ENCODE measurements at regions not wholly inside any gene's neighbourhood (a gene's known extent, or its start where the extent isn't known, plus 50 kb on each side); places are given as distances from the start of the nearest gene placed in this dataset.
"Not testable (repeated sequence)": the region's sequence is repeated elsewhere in the genome, so short reads cannot be mapped to it uniquely, and the experiment has no call there.

DNA sequence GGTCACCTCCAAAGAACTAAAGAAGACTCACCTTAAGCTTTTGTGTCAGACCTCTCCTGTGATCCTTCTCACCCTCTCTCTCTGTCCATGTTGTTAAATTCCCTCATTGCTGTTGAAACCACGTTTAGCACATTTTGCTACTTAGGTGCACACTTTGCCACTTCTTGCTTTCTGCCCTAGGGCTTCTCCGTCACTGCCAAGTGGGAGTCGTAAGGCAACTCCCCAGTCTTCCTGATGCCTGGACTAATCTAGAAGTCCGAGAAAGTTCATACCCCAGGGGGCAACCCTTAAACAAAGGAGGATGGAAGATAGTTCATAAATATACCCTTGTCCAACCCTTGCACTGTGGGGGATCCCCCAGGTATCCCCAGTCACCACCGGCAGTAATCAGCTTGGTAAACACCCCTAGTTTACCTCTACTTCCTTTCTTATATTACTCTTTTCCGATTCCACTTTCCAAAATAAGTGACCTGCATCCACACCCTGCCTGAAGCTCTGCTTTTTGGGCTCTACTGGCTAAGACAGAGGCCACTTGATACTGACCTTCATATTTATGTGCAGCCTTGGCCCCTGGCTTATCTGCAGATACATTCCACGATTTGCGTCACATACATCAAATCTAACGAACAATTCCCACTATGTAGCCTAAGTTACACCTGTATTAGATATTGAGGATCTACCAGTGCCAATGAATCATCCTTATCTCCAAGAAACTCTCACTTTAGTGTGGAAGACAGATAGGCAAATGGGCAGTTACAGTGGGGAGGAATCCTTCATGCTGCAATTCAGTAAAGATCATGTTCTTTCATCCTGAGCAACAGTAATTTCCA is 776.2 kb downstream of the RNF144A start:
- DNase-seq, result no peak

GRCh38 chr2:7694076-7694985 is 777.1 kb downstream of the RNF144A start:
- DNase-seq, result no peak

- not testable (repeated sequence) for DNase-seq
Measured at GRCh38 chr2:7696556-7696955, 779.3 kb downstream of the RNF144A start.

GRCh38 chr2:7697052-7697451 is 779.8 kb downstream of the RNF144A start:
- no peak for DNase-seq

DNA sequence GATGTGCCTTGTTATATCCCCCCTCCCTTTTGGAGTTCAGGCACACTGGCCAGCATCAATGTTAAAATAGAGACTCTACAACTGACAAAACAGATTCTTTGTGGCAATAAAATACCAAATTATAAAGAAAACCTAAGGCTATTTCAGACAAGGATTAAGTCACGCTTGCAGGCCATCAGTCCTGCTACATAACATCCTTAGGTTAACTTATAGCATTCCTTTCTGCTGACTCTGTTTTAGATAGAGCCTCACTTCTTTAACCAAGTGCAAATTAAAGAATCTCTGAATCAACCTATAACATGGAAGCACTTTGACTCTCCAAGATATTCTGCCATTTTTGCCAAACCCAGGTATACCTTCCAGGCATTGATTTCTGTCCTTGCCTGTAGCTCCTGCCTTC is 784.6 kb downstream of the RNF144A start:
- DNase-seq, result no peak

DNA sequence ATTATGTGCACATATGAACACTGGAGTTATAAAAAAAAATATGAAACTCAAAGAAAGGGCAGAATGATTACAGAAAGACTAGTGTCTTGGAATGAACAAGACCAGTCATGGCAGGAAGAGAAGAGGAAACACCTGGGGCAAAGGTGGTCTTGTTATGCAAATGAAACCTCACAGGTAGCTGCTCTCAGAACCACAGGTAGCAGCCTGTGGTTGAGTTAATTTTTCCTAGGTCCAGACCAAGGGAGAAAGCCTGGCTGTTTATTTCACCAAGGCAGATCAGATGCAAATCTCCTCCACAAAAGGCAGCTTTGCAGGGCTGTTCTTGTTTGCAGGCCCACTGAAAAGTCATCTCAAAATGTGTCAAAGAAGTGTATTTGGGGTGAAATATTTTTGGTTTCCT is 785.8 kb downstream of the RNF144A start:
- no peak for DNase-seq

DNA sequence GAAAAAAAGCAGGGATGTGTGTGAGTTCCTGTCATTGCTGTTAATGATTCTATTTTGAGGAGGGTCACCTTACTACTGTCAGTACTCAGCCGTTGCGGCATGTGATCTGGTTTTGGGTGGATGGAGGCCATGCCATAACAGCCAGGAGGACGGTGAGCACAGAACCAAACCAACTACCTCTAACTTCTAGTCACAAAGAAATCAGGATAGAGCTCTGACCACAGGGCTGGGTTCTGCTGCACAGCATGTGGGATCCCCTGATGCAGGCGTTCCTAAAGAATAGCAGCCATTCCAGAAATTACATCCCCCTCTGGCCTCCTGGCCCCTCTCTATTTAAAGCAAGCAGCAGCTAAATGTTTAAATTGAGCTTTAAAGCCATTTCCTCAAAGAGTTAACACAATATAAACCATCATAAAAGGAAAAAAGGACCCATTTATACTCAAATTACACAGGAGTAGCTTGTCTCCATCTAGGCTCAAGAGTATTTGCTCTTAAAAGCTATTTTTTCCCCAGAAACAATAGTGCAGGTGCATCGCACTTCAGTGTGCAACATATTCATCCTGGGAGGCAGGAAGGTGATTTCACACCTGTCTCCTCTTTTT is 786.4 kb downstream of the RNF144A start:
- DNase-seq, result no peak

GRCh38 chr2:7704296-7704865 is 787.2 kb downstream of the RNF144A start:
- no peak for DNase-seq

DNA sequence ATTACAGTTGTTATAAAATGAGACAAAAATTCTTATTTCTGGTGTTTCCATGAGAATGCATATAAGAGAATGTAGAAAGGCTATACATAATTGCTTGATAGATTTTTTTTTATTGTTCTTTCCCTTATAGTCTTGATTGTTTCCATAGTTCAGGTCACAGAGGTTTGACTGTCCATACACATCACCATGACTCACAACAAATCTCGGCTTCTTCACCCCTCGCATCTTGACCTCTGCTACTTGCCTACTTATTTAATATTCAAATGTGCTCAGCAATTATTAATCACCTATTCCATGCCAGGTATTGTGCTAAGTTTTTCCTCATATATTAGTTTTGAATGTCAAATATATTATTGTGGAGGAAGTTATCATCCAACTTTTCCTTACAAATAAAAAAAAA is 789.6 kb downstream of the RNF144A start:
- no peak for DNase-seq

- no peak for DNase-seq
Measured at GRCh38 chr2:7707723-7708122, 790.5 kb downstream of the RNF144A start.

DNA sequence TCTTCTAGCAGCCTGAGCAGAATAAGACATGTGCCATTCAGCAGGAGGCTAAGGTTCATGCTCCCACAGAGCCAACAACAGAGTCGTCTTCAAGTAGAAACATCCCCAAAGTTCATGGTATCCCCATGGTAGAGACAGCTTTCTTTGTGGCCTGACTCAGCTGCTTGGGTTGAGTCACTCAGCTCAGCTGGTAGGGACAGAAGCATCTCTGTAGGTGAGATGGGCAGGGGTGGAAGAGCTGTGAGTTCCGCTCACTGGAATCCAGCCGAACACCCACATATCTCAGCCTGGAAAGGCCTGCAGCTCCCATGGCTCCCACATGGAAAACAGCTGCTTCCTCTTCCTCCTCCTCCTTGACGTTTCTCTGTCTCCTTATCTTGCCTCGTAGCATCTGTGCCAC is 792.7 kb downstream of the RNF144A start:
- no peak for DNase-seq

DNA sequence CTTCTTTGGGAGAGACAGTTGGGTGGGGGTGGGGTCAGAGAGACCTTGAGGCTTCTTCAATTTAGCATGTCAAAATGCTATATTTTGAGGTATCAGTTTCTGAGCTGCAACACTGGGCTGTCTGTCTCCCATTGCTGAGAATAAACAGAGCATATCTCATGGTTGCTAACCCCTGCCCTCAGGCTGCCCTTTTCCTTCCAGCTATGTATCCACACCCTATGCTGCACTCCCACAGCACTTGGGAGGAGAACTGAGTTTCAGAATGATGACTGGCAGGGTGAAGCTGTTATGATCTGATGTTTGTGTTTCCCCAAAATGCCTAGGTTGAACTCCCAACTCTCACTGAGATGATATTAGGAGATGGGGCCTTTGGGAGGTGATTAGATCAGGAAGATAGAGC is 794.0 kb downstream of the RNF144A start:
- no peak for DNase-seq

GRCh38 chr2:7719876-7720275 is 802.7 kb downstream of the RNF144A start:
- DNase-seq, result no peak

- no peak for DNase-seq
Measured at GRCh38 chr2:7721413-7721995, 804.3 kb downstream of the RNF144A start.

GRCh38 chr2:7722212-7722910 is 805.1 kb downstream of the RNF144A start:
- no peak for DNase-seq

- DNase-seq, result no peak
Measured at GRCh38 chr2:7724336-7724735, 807.1 kb downstream of the RNF144A start.

DNA sequence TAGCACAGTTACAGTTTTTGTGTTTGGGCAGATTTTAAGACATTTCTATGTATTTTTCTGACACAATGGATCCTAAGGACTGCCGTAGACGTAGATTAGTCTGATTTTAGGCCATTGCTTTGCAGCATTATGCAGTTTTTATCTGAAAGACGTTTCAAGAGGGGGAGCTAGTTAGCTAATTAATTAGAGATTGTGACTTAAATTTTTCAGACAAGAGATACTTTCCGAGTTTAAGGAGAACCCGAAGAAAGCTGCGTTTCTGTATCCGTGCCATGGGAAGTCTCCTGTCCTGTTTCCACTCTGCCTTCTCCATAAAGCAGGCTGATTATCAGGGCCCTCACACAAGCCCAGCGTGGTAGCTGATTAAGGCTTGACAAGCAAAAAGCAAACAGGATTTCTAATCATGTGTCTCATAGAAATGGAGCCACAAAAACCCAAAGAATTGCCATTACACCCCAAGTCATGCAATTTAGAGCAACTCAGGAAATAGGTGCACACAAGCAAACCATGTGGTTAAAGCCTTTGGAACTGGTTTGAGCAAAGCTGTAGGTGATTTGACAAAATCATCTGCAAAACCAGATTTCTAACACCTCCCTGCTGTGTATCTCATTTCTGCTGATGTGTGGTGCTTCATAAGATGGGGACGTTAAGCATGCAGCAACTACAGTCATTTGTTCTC is 808.1 kb downstream of the RNF144A start:
- DNase-seq, result no peak

DNA sequence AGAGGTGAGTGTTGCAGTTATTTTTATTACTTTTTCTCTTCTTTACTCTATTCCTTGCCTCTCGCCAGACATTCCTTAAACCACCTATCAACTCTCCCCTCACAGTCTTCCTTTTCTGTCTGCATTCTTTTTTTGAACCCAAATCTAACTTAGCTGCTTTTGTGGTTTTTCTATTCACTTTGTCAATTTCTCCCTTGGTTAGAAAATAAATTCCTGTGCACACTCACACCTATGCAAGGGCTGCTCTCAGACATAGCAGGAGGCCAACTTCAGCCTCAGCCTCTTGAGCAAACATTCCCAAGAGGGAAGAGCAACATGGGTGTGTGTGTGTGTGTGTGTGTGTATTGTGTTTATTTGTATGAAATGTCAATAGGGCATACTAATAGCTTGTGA is 808.6 kb downstream of the RNF144A start:
- DNase-seq, result no peak

DNA sequence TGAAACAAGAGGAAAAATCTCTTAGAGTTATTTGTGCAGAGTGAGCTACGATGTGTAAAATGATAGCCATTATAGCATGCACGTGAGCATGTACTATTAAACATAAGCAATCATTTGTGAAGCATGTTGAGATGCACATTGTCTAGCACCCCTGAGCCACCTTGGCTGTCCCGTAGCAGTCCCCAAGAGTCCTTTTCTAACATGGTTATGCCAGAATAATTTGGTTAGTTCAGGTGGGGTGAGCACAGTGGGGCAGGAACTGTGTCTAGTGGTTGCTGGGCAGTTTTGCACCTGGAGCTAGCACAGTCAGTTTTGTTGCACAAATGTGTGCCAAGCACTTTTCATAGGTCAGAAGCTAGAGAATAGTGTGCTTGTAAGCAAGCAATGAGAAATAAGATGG is 809.8 kb downstream of the RNF144A start:
- DNase-seq, result no peak

DNA sequence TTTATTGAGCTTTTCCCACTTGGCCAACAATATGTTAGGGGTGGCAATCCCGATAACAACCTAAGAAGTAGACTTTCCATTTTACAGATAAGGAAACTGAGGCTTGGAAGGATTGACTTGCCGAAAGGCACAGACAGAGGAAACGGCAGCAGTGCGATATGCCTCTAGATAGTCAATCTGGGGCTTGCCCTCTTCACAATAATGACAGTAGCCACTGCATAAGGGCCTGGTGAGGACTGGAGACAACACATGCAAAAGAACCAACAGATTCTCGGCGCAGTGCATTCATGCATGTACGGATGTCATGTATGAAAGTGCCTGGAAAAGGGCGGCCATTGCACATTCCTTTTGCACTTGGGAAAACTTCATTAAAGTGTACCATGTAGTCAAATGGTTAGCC is 811.2 kb downstream of the RNF144A start:
- no peak for DNase-seq

DNA sequence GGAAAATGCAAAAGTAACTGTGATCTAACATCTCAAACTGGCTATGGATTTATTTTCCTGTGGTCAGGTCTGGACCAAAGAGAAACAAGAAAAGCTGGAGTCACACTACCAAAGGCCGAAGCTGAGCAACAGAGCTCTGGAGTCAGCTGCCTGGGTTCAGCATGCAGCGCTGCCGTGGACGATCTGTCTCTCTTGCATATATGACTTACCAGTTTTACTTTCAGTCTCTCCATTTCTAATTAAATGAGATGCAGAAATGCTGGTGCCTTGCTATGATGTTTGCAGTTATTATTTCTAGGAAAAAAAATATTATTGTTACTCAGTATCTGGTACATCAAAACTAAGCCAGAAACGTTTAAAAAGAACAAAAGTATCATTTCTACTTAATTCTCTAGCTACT is 813.2 kb downstream of the RNF144A start:
- no peak for DNase-seq

- no peak for DNase-seq
Measured at GRCh38 chr2:7730990-7731389, 813.8 kb downstream of the RNF144A start.
